Heart right ventricle (tissue), 16 donors: ENCODE measurements at regions not wholly inside any gene's neighbourhood (a gene's known extent, or its start where the extent isn't known, plus 50 kb on each side); places are given as distances from the start of the nearest gene placed in this dataset.

Experiments used
- ATAC-seq, 8 donors: fragments of 200-7000 bp; cut with Tn5 transposase; one replicate each; pipeline ENCODE4 v1.9.1; 2020; ENCODE audit warnings: mild to moderate bottlenecking in 8 of 8, moderate library complexity in 8 of 8, moderate number of reproducible peaks in 1 of 8
- DNase-seq, 2 donors: peaks; one replicate each; pipeline ENCODE4 v3.0.0-alpha.2; 2020
- H3K27ac ChIP-seq, 10 donors: fragments of 200-600 bp; sonication (generic) in 2 of 10; one replicate each; pipeline versions ENCODE4 v1.5.0 to v1.8.0; 2020 to 2022; ENCODE audit warnings: mild to moderate bottlenecking in 3 of 10
- H3K27me3 ChIP-seq, 7 donors: fragments of 200-600 bp; one replicate each; pipeline ENCODE4 v1.8.0; 2021 to 2022; ENCODE audit warnings: mild to moderate bottlenecking in 2 of 7
- H3K36me3 ChIP-seq, 9 donors: fragments of 200-600 bp; sonication (generic) in 1 of 9; one replicate each; pipeline versions ENCODE4 v1.5.0 to v1.8.0; 2020 to 2022; ENCODE audit warnings: mild to moderate bottlenecking in 2 of 9
- H3K4me1 ChIP-seq, 9 donors: fragments of 200-600 bp; sonication (generic) in 1 of 9; one replicate each; pipeline versions ENCODE4 v1.5.0 to v1.8.0; 2020 to 2022; ENCODE audit warnings: mild to moderate bottlenecking in 4 of 9
- H3K4me3 ChIP-seq, 10 donors: fragments of 200-600 bp; sonication (generic) in 2 of 10; one replicate each; pipeline versions ENCODE4 v1.5.0 to v1.8.0; 2020 to 2022; ENCODE audit warnings: mild to moderate bottlenecking in 7 of 10, moderate library complexity in 2 of 10
- H3K9me3 ChIP-seq, 11 donors: fragments of 200-600 bp in 10 of 11; sonication (generic) in 2 of 11; one replicate each; pipeline versions ENCODE4 v1.5.0 to v1.8.0; 2013 to 2022; ENCODE audit warnings: mild to moderate bottlenecking in 2 of 11, control low read depth in 1 of 11, moderate library complexity in 1 of 11
- WGBS, 2 donors: extraction: QIAGEN DNeasy Blood & Tissue Kit; methylation state at CpG; one replicate each; pipeline ENCODE4 v1.1.7; 2013; ENCODE audit warnings: inconsistent platforms in 1 of 2; 5-methylcytosine and 5-hydroxymethylcytosine counted together
- intact Hi-C, 10 donors: fragments of 100-400 bp; cut with DNase I; formaldehyde crosslinking; loops; one replicate each; pipeline versions ENCODE4 v1.11.1 to v1.14.2; 2022
- TF ChIP-seq, protein P1 (sequence below), 9 donors: fragments of 200-600 bp; sonication (generic) in 2 of 9; IDR thresholded peaks; one replicate each; pipeline versions ENCODE4 v1.5.0 to v1.8.0; 2021 to 2022; ENCODE audit warnings: antibody characterized with exemption in 9 of 9, mild to moderate bottlenecking in 5 of 9, moderate library complexity in 1 of 9
- donor health status: Arrhythmogenic right ventricular cardiomyopathy.
- donor health status: ischemic (EF 13 %, LVEDD 7.1; RV severe dilation, severe dysfunction).
- donor health status: healthy with polysubstance abuse.
- donor health status: DM: no; HTN: yes; CAD: no.
- donor health status: DM: no; HTN: no; CAD: no.
- donor health status: ischemic (EF 25% LVEDD 6.9; RV normal size, moderate dysfunction).
- donor health status: ischemic (EF 25% LVEDD 5.7; RV mildly dilated, moderate dysfunction).
- donor health status: healthy.
- donor health status: DM: yes; HTN: yes; CAD: no.
- donor health status: Ischemic cardiomyopathy.
- donor health status: ischemic (EF 35%, LVEDD 5.7; RV mildly dilated, moderate dysfunction).
- donor health status: nonischemic (EF 11% LVEDD 7.7; RV severe dilation, severe dysfunction).
- donor health status: DM: yes; HTN: yes; CAD: no.
- donor health status: PGD.
- donor health status: ischemic (EF 29% LVEDD 5.4; RV normal size, mild dysfunction).
- donor health status: nonischemic (EF 23%, LVEDD 6.1; RV moderate dilation, normal function).

DNA sequence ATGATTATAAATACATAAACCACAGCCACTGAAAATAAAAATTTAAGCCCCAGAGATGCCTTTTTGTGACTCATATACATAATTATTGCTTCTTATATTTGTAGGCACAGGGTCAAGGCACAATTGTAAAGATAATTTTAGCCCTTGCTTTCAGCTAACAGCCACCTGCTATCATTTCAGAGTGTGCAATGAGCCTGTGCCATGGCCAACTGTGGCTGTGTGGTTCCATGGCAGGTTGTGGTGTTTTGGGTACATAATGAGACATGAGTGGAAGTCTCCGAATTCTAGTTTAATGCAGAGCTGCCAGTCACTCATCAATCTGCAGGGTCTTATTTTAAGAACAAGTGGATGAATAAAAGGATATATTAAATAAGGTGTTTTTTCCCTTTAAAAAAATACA is 346.9 kb upstream of the SNX7 start:
- Histone ChIP-seq H3K36me3 (no peaks in the 10 kb centered on the region), H3K4me1 (peaks cover 0 to 16% (median 0%) of the 10 kb centered on the region in 9 donors), H3K27me3 (no peaks in the 10 kb centered on the region), H3K4me3 (no peak overlapping the region), H3K9me3 (no peaks in the 10 kb centered on the region), H3K27ac (no peak overlapping the region)
- ATAC-seq (no peak), DNase-seq (no peak)
- TF ChIP-seq, protein P1, sequence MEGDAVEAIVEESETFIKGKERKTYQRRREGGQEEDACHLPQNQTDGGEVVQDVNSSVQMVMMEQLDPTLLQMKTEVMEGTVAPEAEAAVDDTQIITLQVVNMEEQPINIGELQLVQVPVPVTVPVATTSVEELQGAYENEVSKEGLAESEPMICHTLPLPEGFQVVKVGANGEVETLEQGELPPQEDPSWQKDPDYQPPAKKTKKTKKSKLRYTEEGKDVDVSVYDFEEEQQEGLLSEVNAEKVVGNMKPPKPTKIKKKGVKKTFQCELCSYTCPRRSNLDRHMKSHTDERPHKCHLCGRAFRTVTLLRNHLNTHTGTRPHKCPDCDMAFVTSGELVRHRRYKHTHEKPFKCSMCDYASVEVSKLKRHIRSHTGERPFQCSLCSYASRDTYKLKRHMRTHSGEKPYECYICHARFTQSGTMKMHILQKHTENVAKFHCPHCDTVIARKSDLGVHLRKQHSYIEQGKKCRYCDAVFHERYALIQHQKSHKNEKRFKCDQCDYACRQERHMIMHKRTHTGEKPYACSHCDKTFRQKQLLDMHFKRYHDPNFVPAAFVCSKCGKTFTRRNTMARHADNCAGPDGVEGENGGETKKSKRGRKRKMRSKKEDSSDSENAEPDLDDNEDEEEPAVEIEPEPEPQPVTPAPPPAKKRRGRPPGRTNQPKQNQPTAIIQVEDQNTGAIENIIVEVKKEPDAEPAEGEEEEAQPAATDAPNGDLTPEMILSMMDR (IDR thresholded peaks at IDR 0.05), result no peak
- 87 to 88% methylated on average over 1 of the region's 1 CpG for WGBS, 2 donors
- intact Hi-C loops, result no loop called here

DNA sequence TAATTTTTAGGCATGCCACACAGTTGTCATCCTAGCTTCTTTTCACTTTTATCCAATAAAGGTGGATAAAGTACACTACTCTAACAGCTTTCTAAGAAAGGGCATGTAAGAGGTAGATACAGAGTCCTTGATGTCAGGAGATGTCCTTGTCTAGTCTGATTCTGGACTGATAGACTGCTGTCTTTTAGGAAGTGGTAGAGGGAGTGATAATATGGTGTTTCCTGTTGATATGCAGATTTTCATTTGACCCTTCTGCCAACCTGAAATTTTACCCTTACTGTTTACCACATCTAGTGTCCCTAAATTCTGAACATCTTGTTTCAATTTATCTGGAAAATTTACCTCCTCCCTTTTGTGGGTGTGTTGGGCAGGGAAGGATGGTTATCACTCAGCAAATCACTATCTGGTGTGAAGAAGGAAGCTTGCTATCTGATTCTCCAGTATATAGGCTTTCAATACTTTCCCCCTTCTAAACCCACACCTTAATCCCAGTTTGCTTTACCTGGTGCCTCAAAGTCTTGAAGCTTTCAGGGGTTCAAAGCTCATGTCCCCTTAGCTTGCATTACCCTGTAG is 354.9 kb upstream of the SNX7 start:
- ATAC-seq (no peak), DNase-seq (no peak)
- intact Hi-C loops, result no loop called here
- TF ChIP-seq, protein P1 (IDR thresholded peaks at IDR 0.05), result no peak
- Histone ChIP-seq H3K4me3 (no peak overlapping the region), H3K27me3 (no peaks in the 10 kb centered on the region), H3K4me1 (no peaks in the 10 kb centered on the region), H3K9me3 (peaks cover 0 to 2% (median 0%) of the 10 kb centered on the region in 11 donors), H3K36me3 (no peaks in the 10 kb centered on the region), H3K27ac (no peak overlapping the region)

DNA sequence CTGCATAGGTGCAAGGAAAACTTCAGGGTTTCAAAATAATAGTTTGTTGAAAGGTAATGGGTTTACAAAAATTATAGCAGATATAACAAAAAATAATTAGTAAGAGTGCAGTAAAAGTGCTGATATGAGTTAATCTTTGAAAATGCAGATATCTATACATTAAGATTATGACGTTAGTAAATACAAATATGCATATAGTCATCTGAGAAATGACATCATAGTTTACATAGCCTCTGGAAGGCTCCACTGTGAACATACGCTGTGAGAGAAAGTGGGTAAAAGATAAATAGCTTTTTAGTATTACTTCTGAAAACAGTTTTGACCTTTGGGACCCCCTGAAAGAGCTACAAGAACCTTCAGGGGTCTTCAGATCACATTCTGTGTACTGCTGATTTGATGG is 356.2 kb upstream of the SNX7 start:
- Histone ChIP-seq H3K27me3 (no peaks in the 10 kb centered on the region), H3K27ac (no peak overlapping the region), H3K4me3 (no peak overlapping the region), H3K4me1 (no peaks in the 10 kb centered on the region), H3K36me3 (no peaks in the 10 kb centered on the region), H3K9me3 (peaks cover 0 to 2% (median 0%) of the 10 kb centered on the region in 11 donors)
- DNase-seq (no peak), ATAC-seq (no peak)
- 51 to 69% methylated on average over 2 of the region's 2 CpGs for WGBS, 2 donors
- intact Hi-C loops, result no loop called here
- TF ChIP-seq, protein P1 (IDR thresholded peaks at IDR 0.05), result no peak

DNA sequence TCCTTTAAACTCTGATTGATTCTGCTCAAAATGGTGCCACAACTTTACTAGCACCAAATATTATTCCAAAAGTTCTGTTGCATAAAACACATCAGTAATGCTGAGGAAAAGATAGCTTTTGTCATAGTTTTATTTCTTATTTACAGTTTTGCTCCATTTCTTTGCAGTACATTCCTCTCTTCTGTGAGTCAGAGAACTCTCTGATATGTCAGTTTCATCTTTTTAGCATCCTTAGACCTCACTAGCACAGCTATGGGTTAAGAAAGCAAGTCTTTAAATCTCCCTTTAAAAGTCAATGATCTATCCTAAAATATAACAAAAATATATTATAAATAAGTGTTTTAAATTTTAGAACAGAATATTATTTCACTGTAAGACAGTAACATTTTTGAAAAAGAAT is 356.6 kb upstream of the SNX7 start:
- no peak overlapping the region for H3K4me3 ChIP-seq
- ATAC-seq (no peak), DNase-seq (no peak)
- H3K27ac ChIP-seq, result no peak overlapping the region
- H3K36me3 ChIP-seq, result no peaks in the 10 kb centered on the region
- peaks cover 0 to 2% (median 0%) of the 10 kb centered on the region in 11 donors for H3K9me3 ChIP-seq
- H3K27me3 ChIP-seq, result no peaks in the 10 kb centered on the region
- TF ChIP-seq, protein P1 (IDR thresholded peaks at IDR 0.05), result no peak
- intact Hi-C loops, result no loop called here
- H3K4me1 ChIP-seq, result no peaks in the 10 kb centered on the region
